ENCODE measurements at regions not wholly inside any gene's neighbourhood (a gene's known extent, or its start where the extent isn't known, plus 50 kb on each side); places are given as distances from the start of the nearest gene placed in this dataset.

- Mint-ChIP-seq H3K27me3 (ENCODE audit: unreplicated experiment) (no peaks in the 10 kb centered on the region), H3K36me3 (ENCODE audit: insufficient read depth, unreplicated experiment) (no peaks in the 10 kb centered on the region), H3K9me3 (ENCODE audit: low read depth, unreplicated experiment) (no peaks in the 10 kb centered on the region), H3K4me1 (ENCODE audit: low read depth, unreplicated experiment) (peaks cover 10% of the 10 kb centered on the region), H3K4me3 (ENCODE audit: low read depth, unreplicated experiment) (no peak overlapping the region), H3K27ac (ENCODE audit: unreplicated experiment) (no peak overlapping the region)
- CTCF ChIA-PET: interaction anchor here (0.6 to 2.1 kb wide), 10 partner anchors 13 to 905 kb away, joined by 3 to 38 read pairs (median 4); no protein-coding TSS in a partner anchor
- peak; percentile 74 for DNase-seq
- BruUV-seq (replicated peaks): no TSS peak
- intact Hi-C loops (cut with micrococcal nuclease; ENCODE audit: unreplicated experiment): loop anchor here (1.0 to 5.0 kb wide), 3 partner anchors 142 to 912 kb away; no protein-coding TSS in a partner anchor
- TF ChIP-seq, protein P1, sequence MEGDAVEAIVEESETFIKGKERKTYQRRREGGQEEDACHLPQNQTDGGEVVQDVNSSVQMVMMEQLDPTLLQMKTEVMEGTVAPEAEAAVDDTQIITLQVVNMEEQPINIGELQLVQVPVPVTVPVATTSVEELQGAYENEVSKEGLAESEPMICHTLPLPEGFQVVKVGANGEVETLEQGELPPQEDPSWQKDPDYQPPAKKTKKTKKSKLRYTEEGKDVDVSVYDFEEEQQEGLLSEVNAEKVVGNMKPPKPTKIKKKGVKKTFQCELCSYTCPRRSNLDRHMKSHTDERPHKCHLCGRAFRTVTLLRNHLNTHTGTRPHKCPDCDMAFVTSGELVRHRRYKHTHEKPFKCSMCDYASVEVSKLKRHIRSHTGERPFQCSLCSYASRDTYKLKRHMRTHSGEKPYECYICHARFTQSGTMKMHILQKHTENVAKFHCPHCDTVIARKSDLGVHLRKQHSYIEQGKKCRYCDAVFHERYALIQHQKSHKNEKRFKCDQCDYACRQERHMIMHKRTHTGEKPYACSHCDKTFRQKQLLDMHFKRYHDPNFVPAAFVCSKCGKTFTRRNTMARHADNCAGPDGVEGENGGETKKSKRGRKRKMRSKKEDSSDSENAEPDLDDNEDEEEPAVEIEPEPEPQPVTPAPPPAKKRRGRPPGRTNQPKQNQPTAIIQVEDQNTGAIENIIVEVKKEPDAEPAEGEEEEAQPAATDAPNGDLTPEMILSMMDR (IDR thresholded peaks at IDR 0.05; ENCODE audit: unreplicated experiment): peak; percentile 74
Observed at GRCh38 chr19:28878862-28879566, 333.9 kb downstream of the UQCRFS1 start.

DNA sequence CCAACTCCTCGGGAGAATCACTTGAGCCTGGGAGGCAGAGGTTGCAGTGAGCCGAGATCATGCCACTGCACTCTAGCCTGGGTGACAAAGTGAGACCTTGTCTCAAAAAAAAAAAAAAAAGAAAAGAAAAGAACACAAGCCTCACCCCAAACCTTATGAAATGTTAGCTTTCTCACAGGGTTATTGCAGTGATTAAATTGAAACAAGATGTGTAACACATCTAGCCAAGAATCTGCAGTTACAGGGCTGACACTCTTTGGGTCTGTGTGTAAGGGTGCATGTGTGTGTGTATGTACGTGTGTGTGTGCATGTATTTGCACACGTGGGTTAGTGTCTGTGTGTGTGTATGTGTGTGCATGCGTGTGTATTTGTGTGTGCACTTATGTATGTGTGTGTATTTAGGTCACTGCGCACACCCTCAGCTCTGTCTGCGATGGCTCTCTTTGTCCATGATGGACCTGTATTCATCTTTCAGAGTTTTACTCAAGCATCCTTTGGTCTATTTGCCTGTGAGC, 336.3 kb downstream of the UQCRFS1 start:
- H3K27ac Mint-ChIP-seq (ENCODE audit: unreplicated experiment): no peak overlapping the region
- intact Hi-C loops (cut with micrococcal nuclease; ENCODE audit: unreplicated experiment): loop anchor here (5.0 kb wide), 1 partner anchor 909 kb away; no protein-coding TSS in a partner anchor
- no peaks in the 10 kb centered on the region for H3K36me3 Mint-ChIP-seq (ENCODE audit: insufficient read depth, unreplicated experiment)
- no peaks in the 10 kb centered on the region for H3K9me3 Mint-ChIP-seq (ENCODE audit: low read depth, unreplicated experiment)
- TF ChIP-seq, protein P1 (IDR thresholded peaks at IDR 0.05; ENCODE audit: unreplicated experiment): no peak
- no TSS peak for BruUV-seq (replicated peaks)
- no peaks in the 10 kb centered on the region for H3K27me3 Mint-ChIP-seq (ENCODE audit: unreplicated experiment)
- peaks cover 10% of the 10 kb centered on the region for H3K4me1 Mint-ChIP-seq (ENCODE audit: low read depth, unreplicated experiment)
- H3K4me3 Mint-ChIP-seq (ENCODE audit: low read depth, unreplicated experiment): no peak overlapping the region
- no peak for DNase-seq
- CTCF ChIA-PET: no interaction called here

DNA sequence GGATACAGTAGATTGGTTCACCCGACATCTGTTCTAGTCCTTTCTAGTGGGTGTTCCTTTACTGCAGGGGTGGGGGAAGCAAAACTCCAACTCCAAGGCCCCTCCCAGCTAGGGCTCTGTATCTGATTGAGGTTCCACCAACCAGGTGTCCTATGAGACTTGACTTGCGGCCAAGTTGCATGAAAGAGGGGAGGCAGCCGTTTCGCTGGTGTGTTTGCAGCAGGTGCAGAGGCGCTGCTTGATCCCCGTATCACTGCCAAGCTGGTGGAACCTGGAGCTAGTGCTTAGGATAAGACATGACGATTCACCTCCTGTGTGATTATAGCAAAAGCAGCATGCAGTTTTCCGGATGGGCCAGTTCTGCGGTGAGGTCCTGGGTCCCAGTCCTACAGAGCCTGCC, 338.2 kb downstream of the UQCRFS1 start:
- Mint-ChIP-seq H3K9me3 (ENCODE audit: low read depth, unreplicated experiment) (no peaks in the 10 kb centered on the region), H3K27ac (ENCODE audit: unreplicated experiment) (no peak overlapping the region), H3K4me3 (ENCODE audit: low read depth, unreplicated experiment) (no peak overlapping the region), H3K27me3 (ENCODE audit: unreplicated experiment) (no peaks in the 10 kb centered on the region), H3K36me3 (ENCODE audit: insufficient read depth, unreplicated experiment) (no peaks in the 10 kb centered on the region), H3K4me1 (ENCODE audit: low read depth, unreplicated experiment) (peaks cover 9% of the 10 kb centered on the region)
- no TSS peak for BruUV-seq (replicated peaks)
- TF ChIP-seq, protein P1 (IDR thresholded peaks at IDR 0.05; ENCODE audit: unreplicated experiment): no peak
- CTCF ChIA-PET: no interaction called here
- no peak for DNase-seq
- intact Hi-C loops (cut with micrococcal nuclease; ENCODE audit: unreplicated experiment): loop anchor here (5.0 kb wide), 1 partner anchor 907 kb away; no protein-coding TSS in a partner anchor

- peaks cover 4% of the 10 kb centered on the region for H3K9me3 Mint-ChIP-seq (ENCODE audit: low read depth, unreplicated experiment)
- no peak overlapping the region for H3K27ac Mint-ChIP-seq (ENCODE audit: unreplicated experiment)
- no peaks in the 10 kb centered on the region for H3K36me3 Mint-ChIP-seq (ENCODE audit: insufficient read depth, unreplicated experiment)
- CTCF ChIA-PET: no interaction called here
- DNase-seq: no peak
- TF ChIP-seq, protein P1 (IDR thresholded peaks at IDR 0.05; ENCODE audit: unreplicated experiment): no peak
- no TSS peak for BruUV-seq (replicated peaks)
- intact Hi-C loops (cut with micrococcal nuclease; ENCODE audit: unreplicated experiment): no loop called here
- no peak overlapping the region for H3K4me3 Mint-ChIP-seq (ENCODE audit: low read depth, unreplicated experiment)
- no peaks in the 10 kb centered on the region for H3K27me3 Mint-ChIP-seq (ENCODE audit: unreplicated experiment)
- H3K4me1 Mint-ChIP-seq (ENCODE audit: low read depth, unreplicated experiment): no peaks in the 10 kb centered on the region
Observed at GRCh38 chr19:28873301-28873700, 339.6 kb downstream of the UQCRFS1 start.

All from Calu3 (cell line).